ENCODE measurements at regions not wholly inside any gene's neighbourhood (a gene's known extent, or its start where the extent isn't known, plus 50 kb on each side); places are given as distances from the start of the nearest gene placed in this dataset.

DNA sequence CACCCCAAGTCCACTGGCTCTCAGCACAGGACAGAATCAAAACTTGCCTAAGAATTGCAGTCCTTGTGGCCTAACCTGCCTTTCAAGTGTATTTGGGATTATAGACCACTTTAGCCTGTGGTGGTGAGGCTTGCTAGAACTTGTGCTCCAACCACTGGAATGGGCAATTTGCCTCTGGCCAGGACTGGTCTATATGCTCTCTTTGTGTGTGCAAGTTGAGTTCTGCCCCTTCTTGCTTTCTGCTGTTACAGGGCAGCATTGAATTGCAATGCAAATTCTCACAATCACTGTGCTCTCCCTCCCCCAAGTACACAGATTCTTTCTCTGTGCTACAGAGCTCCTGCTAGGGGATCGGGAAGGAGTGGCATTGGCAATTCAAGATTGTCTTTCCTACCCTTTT lies 233.6 kb upstream of the DIPK2B start:
- Mint-ChIP-seq H3K27ac (no peak overlapping the region), H3K9me3 (peaks cover 9% of the 10 kb centered on the region), H3K4me3 (no peak overlapping the region), H3K36me3 (no peaks in the 10 kb centered on the region), H3K4me1 (peaks cover 5% of the 10 kb centered on the region), H3K27me3 (ENCODE audit: insufficient read depth, low read depth) (peaks cover 2% of the 10 kb centered on the region)
- Histone ChIP-seq H3K79me2 (ENCODE audit: low read depth) (no peaks in the 10 kb centered on the region), H4K20me1 (ENCODE audit: low read depth) (no peaks in the 10 kb centered on the region), H3K9ac (no peak overlapping the region), H3K27me3 (no peaks in the 10 kb centered on the region), H3K4me2 (no peak overlapping the region), H3K27ac (no peak overlapping the region), H3F3A (ENCODE audit: low read depth) (no peaks in the 10 kb centered on the region), H2AFZ (replicated peaks) (no peak overlapping the region), H3K4me1 (no peaks in the 10 kb centered on the region), H3K4me3 (no peak overlapping the region), H3K36me3 (no peaks in the 10 kb centered on the region), H3K9me3 (ENCODE audit: low read depth) (no peaks in the 10 kb centered on the region)
- TF ChIP-seq EZH2phosphoT487 (IDR thresholded peaks at IDR 0.05) (no peak), EZH2 (IDR thresholded peaks at IDR 0.05) (no peak)
- TF ChIP-seq, protein P1, sequence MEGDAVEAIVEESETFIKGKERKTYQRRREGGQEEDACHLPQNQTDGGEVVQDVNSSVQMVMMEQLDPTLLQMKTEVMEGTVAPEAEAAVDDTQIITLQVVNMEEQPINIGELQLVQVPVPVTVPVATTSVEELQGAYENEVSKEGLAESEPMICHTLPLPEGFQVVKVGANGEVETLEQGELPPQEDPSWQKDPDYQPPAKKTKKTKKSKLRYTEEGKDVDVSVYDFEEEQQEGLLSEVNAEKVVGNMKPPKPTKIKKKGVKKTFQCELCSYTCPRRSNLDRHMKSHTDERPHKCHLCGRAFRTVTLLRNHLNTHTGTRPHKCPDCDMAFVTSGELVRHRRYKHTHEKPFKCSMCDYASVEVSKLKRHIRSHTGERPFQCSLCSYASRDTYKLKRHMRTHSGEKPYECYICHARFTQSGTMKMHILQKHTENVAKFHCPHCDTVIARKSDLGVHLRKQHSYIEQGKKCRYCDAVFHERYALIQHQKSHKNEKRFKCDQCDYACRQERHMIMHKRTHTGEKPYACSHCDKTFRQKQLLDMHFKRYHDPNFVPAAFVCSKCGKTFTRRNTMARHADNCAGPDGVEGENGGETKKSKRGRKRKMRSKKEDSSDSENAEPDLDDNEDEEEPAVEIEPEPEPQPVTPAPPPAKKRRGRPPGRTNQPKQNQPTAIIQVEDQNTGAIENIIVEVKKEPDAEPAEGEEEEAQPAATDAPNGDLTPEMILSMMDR (IDR thresholded peaks at IDR 0.05): no peak
- DNase-seq (ENCODE audit: low spot score): no peak

DNA sequence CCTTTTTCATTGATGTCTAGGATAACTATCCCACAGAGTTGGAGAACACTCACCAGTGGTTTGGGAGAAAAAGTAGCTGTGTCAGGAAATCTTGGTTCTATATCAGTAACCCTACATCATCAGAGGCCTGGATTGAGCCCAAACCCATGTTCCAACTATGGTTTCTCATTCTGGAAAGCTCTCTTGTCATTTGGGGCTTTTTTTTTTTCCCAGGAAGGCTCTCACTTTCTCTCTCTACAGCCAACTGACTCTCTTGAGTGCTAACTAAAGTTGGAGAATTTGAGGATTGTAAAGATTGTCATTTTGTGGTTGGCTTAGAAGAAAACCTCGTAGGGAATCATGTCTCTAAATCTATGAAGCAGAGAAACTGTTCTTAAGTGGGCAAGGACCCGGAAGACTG lies 228.2 kb upstream of the DIPK2B start:
- Histone ChIP-seq H3K79me2 (ENCODE audit: low read depth) (no peaks in the 10 kb centered on the region), H3K4me1 (no peaks in the 10 kb centered on the region), H3K9me3 (ENCODE audit: low read depth) (no peaks in the 10 kb centered on the region), H3F3A (ENCODE audit: low read depth) (no peaks in the 10 kb centered on the region), H3K4me2 (no peak overlapping the region), H3K4me3 (no peak overlapping the region), H4K20me1 (ENCODE audit: low read depth) (no peaks in the 10 kb centered on the region), H3K9ac (no peak overlapping the region), H3K36me3 (no peaks in the 10 kb centered on the region), H3K27me3 (no peaks in the 10 kb centered on the region), H2AFZ (replicated peaks) (no peak overlapping the region), H3K27ac (no peak overlapping the region)
- Mint-ChIP-seq H3K27me3 (ENCODE audit: insufficient read depth, low read depth) (peaks cover 2% of the 10 kb centered on the region), H3K4me3 (no peak overlapping the region), H3K27ac (no peak overlapping the region), H3K9me3 (peaks cover 8% of the 10 kb centered on the region), H3K4me1 (no peaks in the 10 kb centered on the region), H3K36me3 (no peaks in the 10 kb centered on the region)
- DNase-seq (ENCODE audit: low spot score): no peak
- no peak for TF ChIP-seq EZH2phosphoT487 (IDR thresholded peaks at IDR 0.05)
- no peak for TF ChIP-seq EZH2 (IDR thresholded peaks at IDR 0.05)

DNA sequence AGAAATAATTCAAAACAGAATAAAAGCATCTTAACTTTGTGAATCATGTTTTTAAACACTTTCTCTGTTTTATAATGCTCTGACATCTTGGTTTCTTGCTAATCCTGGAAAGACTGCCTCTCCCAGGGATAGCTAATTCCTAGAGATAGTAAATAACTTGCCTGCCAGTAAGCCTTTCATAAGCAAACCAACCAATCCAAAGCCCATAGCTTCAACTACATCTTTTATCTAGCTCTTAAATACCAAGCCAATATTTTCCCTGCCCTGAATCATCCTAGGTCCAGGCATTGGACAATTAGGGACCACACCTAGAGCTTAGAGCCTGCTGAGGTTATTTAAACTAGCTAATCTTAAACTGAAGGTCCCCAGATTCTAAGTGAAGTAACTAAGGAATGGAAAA lies 223.7 kb upstream of the DIPK2B start:
- peaks cover 3% of the 10 kb centered on the region for H3K9me3 Mint-ChIP-seq
- no peak overlapping the region for H3K9ac ChIP-seq
- no peaks in the 10 kb centered on the region for H3F3A ChIP-seq (ENCODE audit: low read depth)
- H3K4me1 Mint-ChIP-seq: no peaks in the 10 kb centered on the region
- H3K27ac ChIP-seq: no peak overlapping the region
- DNase-seq (ENCODE audit: low spot score): no peak
- H3K4me2 ChIP-seq: no peak overlapping the region
- H3K9me3 ChIP-seq (ENCODE audit: low read depth): peaks cover 4% of the 10 kb centered on the region
- no peak overlapping the region for H3K27ac Mint-ChIP-seq
- H3K36me3 Mint-ChIP-seq: no peaks in the 10 kb centered on the region
- TF ChIP-seq EZH2phosphoT487 (IDR thresholded peaks at IDR 0.05): no peak
- TF ChIP-seq EZH2 (IDR thresholded peaks at IDR 0.05): no peak
- TF ChIP-seq, protein P1 (IDR thresholded peaks at IDR 0.05): no peak
- H3K4me3 ChIP-seq: no peak overlapping the region
- H4K20me1 ChIP-seq (ENCODE audit: low read depth): no peaks in the 10 kb centered on the region
- H3K27me3 Mint-ChIP-seq (ENCODE audit: insufficient read depth, low read depth): peaks cover 2% of the 10 kb centered on the region
- H3K4me3 Mint-ChIP-seq: no peak overlapping the region
- H2AFZ ChIP-seq (replicated peaks): no peak overlapping the region
- no peaks in the 10 kb centered on the region for H3K79me2 ChIP-seq (ENCODE audit: low read depth)
- no peaks in the 10 kb centered on the region for H3K27me3 ChIP-seq
- no peaks in the 10 kb centered on the region for H3K4me1 ChIP-seq
- H3K36me3 ChIP-seq: no peaks in the 10 kb centered on the region

DNA sequence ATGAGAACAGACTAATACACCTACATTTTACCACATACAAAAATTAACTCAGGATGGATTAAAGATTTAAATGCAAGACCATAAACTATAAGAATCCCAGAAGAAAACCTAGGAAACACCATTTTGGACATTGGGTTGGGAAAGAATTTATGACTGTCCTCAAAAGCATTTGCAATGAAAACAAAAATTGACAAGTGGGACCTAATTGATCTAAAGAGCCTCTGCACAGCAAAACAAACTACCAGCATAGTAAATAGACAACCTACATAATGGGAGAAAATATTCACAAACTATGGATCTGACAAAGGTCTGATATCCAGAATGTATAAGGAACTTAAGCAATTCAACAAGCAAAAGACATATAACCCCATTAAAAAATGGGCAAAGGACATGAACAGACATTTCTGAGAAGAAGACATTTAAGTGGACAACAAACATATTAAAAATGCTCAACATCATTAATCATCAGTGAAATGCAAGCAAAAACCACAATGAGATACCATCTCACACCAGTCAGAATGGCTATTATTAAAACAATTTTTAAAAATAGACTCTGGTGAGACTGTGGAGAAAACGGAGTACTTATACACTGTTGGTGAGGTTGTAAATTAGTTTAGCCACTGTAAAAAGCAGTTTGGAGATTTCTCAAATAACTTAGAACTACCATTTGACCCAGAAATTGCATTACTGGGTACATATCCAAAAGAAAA lies 221.7 kb upstream of the DIPK2B start:
- no peak overlapping the region for H3K9ac ChIP-seq
- H3K36me3 ChIP-seq: no peaks in the 10 kb centered on the region
- Mint-ChIP-seq H3K9me3 (peaks cover 3% of the 10 kb centered on the region), H3K4me1 (no peaks in the 10 kb centered on the region), H3K4me3 (no peak overlapping the region), H3K36me3 (no peaks in the 10 kb centered on the region), H3K27ac (no peak overlapping the region), H3K27me3 (ENCODE audit: insufficient read depth, low read depth) (peaks cover 2% of the 10 kb centered on the region)
- H3K27me3 ChIP-seq: no peaks in the 10 kb centered on the region
- no peaks in the 10 kb centered on the region for H4K20me1 ChIP-seq (ENCODE audit: low read depth)
- no peak overlapping the region for H3K27ac ChIP-seq
- no peaks in the 10 kb centered on the region for H3K79me2 ChIP-seq (ENCODE audit: low read depth)
- no peak overlapping the region for H3K4me2 ChIP-seq
- TF ChIP-seq EZH2 (IDR thresholded peaks at IDR 0.05) (no peak), EZH2phosphoT487 (IDR thresholded peaks at IDR 0.05) (no peak)
- TF ChIP-seq, protein P1 (IDR thresholded peaks at IDR 0.05): no peak
- H2AFZ ChIP-seq (replicated peaks): no peak overlapping the region
- no peak overlapping the region for H3K4me3 ChIP-seq
- DNase-seq (ENCODE audit: low spot score): no peak
- H3K4me1 ChIP-seq: no peaks in the 10 kb centered on the region
- H3F3A ChIP-seq (ENCODE audit: low read depth): no peaks in the 10 kb centered on the region
- H3K9me3 ChIP-seq (ENCODE audit: low read depth): peaks cover 4% of the 10 kb centered on the region

All from neural progenitor cell (in vitro differentiated cells).